ENCODE measurements at regions not wholly inside any gene's neighbourhood (a gene's known extent, or its start where the extent isn't known, plus 50 kb on each side); places are given as distances from the start of the nearest gene placed in this dataset.

- DNase-seq (ENCODE audit: low read depth): no peak
- TF ChIP-seq CTCF (conservative IDR thresholded peaks at IDR 0.05; ENCODE audit: low read depth, low read length): no peak
- no peak overlapping the region for H3K4me3 ChIP-seq (ENCODE audit: low read depth, low read length)
Observed at GRCh38 chr7:124201768-124202349, 169.0 kb upstream of the TMEM229A start.

GRCh38 chr7:124196519-124196918, 163.7 kb upstream of the TMEM229A start:
- H3K4me3 ChIP-seq (ENCODE audit: low read depth, low read length): no peak overlapping the region
- no peak for DNase-seq (ENCODE audit: low read depth)
- no peak for TF ChIP-seq CTCF (conservative IDR thresholded peaks at IDR 0.05; ENCODE audit: low read depth, low read length)

- TF ChIP-seq CTCF (conservative IDR thresholded peaks at IDR 0.05; ENCODE audit: low read depth, low read length): no peak
- no peak for DNase-seq (ENCODE audit: low read depth)
- no peak overlapping the region for H3K4me3 ChIP-seq (ENCODE audit: low read depth, low read length)
Observed at GRCh38 chr7:124192885-124193284, 160.0 kb upstream of the TMEM229A start.

GRCh38 chr7:124191713-124192112, 158.8 kb upstream of the TMEM229A start:
- TF ChIP-seq CTCF (conservative IDR thresholded peaks at IDR 0.05; ENCODE audit: low read depth, low read length): no peak
- no peak for DNase-seq (ENCODE audit: low read depth)
- no peak overlapping the region for H3K4me3 ChIP-seq (ENCODE audit: low read depth, low read length)

GRCh38 chr7:124191030-124191429, 158.2 kb upstream of the TMEM229A start:
- no peak for DNase-seq (ENCODE audit: low read depth)
- H3K4me3 ChIP-seq (ENCODE audit: low read depth, low read length): no peak overlapping the region
- no peak for TF ChIP-seq CTCF (conservative IDR thresholded peaks at IDR 0.05; ENCODE audit: low read depth, low read length)

- DNase-seq (ENCODE audit: low read depth): no peak
- H3K4me3 ChIP-seq (ENCODE audit: low read depth, low read length): no peak overlapping the region
- TF ChIP-seq CTCF (conservative IDR thresholded peaks at IDR 0.05; ENCODE audit: low read depth, low read length): no peak
Observed at GRCh38 chr7:124188576-124188975, 155.7 kb upstream of the TMEM229A start.

- DNase-seq (ENCODE audit: low read depth): no peak
- no peak for TF ChIP-seq CTCF (conservative IDR thresholded peaks at IDR 0.05; ENCODE audit: low read depth, low read length)
- H3K4me3 ChIP-seq (ENCODE audit: low read depth, low read length): no peak overlapping the region
Observed at GRCh38 chr7:124187962-124188361, 155.1 kb upstream of the TMEM229A start.
